Fibroblast of pulmonary artery (primary cell): ENCODE measurements at regions not wholly inside any gene's neighbourhood (a gene's known extent, or its start where the extent isn't known, plus 50 kb on each side); places are given as distances from the start of the nearest gene placed in this dataset.

Experiments used
- DNase-seq: peaks from one replicate; pipeline ENCODE4 v3.0.0-alpha.2; 2010; ENCODE audit warnings: low read depth
- H3K4me3 ChIP-seq: replicated peaks from 2 replicates; pipeline ENCODE4 v1.5.1; 2011; ENCODE audit warnings: low read depth, mild to moderate bottlenecking, control low read depth, low read length, moderate library complexity
- TF ChIP-seq, protein P1 (sequence below): IDR thresholded peaks from 2 replicates; pipeline ENCODE4 v1.5.1; 2011; ENCODE audit warnings: mild to moderate bottlenecking, control low read depth, low read length, inconsistent platforms; ENCODE audit errors: missing control alignments

DNA sequence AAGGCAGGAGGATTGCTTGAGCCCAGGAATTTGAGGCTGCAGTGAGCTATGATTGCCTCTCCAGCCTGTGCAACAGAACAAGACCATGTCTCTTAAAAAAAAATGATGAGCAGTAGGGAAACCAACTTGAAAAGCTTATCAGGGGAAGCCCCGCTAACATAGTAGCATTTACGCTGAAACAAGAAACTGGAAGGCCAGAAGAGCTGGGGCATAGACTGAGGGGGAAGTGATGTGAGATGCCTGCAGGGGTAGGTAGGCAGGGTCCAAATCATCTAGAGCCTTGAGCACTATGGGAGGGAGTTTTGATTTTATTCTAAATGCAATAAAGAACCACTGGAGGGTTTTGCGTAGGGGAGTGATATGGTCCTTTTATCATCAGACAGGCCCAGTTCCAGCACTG, 139.3 kb downstream of the CYB561 start:
- no peak for DNase-seq
- TF ChIP-seq, protein P1, sequence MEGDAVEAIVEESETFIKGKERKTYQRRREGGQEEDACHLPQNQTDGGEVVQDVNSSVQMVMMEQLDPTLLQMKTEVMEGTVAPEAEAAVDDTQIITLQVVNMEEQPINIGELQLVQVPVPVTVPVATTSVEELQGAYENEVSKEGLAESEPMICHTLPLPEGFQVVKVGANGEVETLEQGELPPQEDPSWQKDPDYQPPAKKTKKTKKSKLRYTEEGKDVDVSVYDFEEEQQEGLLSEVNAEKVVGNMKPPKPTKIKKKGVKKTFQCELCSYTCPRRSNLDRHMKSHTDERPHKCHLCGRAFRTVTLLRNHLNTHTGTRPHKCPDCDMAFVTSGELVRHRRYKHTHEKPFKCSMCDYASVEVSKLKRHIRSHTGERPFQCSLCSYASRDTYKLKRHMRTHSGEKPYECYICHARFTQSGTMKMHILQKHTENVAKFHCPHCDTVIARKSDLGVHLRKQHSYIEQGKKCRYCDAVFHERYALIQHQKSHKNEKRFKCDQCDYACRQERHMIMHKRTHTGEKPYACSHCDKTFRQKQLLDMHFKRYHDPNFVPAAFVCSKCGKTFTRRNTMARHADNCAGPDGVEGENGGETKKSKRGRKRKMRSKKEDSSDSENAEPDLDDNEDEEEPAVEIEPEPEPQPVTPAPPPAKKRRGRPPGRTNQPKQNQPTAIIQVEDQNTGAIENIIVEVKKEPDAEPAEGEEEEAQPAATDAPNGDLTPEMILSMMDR: no peak
- H3K4me3 ChIP-seq: no peak overlapping the region

DNA sequence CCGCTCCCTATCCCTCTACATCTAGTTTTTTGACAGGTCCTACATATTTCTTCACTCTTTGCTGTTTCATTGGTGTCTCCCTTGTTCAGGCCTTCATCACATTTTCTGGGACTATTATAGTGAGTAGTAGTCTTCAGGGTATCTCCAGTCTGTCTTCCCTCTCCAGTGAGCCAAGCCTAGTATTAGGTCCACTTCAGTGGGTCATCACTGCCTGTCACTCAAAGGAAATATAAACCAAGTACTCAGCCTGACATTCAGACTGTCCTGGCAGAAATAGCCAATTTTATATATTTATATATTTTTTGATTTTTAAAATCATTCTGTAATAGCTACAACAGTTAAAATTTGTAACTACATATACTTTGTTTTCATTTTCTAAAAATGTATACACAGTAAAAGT, 137.8 kb downstream of the CYB561 start:
- H3K4me3 ChIP-seq: no peak overlapping the region
- TF ChIP-seq, protein P1: no peak
- no peak for DNase-seq

DNA sequence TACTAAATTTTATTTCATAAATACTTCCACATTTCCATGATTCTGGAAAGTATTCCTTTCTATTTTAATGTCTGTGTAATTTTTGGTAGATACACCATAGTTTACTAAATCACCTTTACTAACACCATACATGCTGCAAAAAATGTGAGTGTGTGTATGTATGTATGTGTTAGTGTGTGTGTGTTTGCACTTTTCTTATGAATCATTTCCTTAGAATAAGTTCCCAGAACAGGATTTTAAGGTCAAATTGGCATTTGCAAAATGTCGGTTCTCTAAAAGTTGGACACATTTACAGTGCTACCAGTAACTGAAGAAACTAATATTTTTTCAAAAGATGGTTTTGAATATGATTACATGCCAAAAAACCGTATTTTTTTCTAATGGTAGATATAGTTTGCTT, 137.1 kb downstream of the CYB561 start:
- peak; percentile 68 for DNase-seq
- no peak overlapping the region for H3K4me3 ChIP-seq
- TF ChIP-seq, protein P1: no peak

DNA sequence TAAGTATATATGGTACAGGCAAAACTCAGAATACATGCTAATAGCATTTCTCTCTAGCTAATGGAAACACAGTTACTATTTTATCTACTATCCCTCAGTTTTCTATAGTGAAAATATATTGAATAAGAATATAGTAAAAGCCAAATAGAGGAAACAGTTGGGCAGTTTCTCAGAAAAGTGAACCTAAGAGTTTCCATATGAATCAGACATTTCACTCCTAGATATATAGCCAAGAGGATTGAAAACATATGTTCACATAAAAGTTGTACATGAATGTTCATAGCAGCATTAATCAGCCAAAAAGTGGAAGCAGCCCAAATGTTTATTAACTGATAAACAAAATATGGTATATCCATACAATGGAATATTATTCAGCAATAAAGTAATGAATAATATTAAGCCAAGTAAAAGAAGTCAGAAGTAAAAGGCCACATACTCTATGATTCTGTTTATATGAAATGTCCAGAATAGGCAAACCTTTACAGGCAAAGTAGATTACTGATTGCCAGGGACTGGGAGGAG, 134.6 kb downstream of the CYB561 start:
- TF ChIP-seq, protein P1: no peak
- DNase-seq: no peak
- H3K4me3 ChIP-seq: no peak overlapping the region

DNA sequence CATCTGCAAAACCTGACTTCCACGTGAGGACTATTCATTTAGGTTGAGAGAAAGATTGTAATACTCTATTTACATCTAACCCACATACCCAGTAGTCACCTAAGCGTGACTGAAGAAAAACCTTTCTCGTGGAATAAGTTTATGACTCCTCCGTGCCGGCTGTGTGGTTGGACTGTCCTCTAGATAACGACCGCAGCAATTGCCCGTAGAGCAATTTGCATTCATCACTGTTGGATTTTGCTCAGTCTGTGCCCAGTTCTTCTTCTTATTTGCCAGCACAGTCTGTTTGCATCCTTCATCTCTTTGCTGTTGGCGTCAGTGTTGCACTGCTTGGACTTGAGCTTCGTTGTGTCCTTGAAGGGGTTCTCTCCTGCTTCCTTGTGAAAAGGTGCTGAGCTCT, 131.3 kb downstream of the CYB561 start:
- no peak for DNase-seq
- TF ChIP-seq, protein P1: no peak
- H3K4me3 ChIP-seq: no peak overlapping the region

DNA sequence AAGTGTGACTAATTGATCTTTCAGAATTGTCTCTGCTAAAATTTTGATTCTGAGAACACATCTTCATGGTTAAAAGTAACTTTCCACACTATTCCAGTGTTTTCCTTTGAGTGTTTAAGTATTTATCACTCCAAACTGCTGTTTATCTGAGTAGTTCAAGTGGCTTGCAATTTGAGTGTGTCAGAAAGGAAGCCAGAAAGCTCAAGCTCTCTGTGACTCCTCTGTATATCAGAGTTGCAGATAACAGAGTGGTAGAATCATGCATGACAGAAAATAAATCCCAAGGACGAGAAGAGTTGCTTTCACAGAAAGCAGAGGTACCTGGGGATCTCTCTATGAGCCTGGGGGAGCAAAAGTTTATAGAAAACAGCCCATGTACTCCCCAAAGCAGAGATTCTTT, 130.0 kb downstream of the CYB561 start:
- DNase-seq: no peak
- TF ChIP-seq, protein P1: no peak
- no peak overlapping the region for H3K4me3 ChIP-seq

DNA sequence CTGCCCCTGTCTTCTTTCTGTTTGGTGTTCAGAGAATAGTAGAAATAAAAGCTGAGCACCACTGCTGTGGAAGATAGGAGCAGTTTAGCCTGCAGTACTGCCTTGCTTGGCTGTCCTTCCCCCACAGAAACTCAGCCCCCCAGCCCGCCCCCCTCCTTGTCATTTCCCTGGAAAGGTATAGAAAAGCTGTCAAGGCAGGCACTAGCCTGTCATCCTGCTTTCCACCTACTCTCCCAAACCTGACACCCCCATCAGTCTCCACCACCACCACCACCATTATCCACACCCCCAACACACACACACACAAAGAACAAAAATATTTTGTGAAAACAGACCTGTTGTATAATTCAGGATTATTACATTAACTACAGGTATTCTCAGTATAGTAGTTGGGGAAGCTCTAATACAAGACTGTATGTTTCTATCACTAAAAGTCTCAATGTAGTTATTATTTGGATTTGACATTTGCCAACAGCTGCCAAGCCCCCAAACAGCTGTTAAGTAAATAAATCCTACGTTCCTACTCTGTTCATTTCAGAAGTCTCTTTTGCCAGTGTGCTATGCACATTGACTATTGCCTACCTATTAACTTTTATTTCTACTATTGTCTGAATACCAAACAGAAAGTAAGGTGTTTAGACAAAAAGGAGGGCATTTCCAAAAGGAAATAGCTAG, 128.8 kb downstream of the CYB561 start:
- no peak for DNase-seq
- TF ChIP-seq, protein P1: no peak
- H3K4me3 ChIP-seq: no peak overlapping the region
